ENCODE measurements at regions not wholly inside any gene's neighbourhood (a gene's known extent, or its start where the extent isn't known, plus 50 kb on each side); places are given as distances from the start of the nearest gene placed in this dataset.

- no peak for TF ChIP-seq POLR2A (IDR thresholded peaks at IDR 0.05; ENCODE audit: low read depth, low read length)
- no peak for TF ChIP-seq SMC3 (IDR thresholded peaks at IDR 0.05; ENCODE audit: low read depth, low read length)
- TF ChIP-seq RAD21 (IDR thresholded peaks at IDR 0.05; ENCODE audit: low read length) = no peak
- TF ChIP-seq CTCF (conservative IDR thresholded peaks at IDR 0.05; ENCODE audit: low read depth, low read length) = no peak
- TF ChIP-seq CEBPB (IDR thresholded peaks at IDR 0.05; ENCODE audit: low read depth, low read length) = no peak
- TF ChIP-seq RFX5 (IDR thresholded peaks at IDR 0.05; ENCODE audit: low read depth, low read length) = no peak
- no peak for TF ChIP-seq USF2 (IDR thresholded peaks at IDR 0.05; ENCODE audit: low read depth, low read length)
- TF ChIP-seq NFE2L2 (IDR thresholded peaks at IDR 0.05; ENCODE audit: low read depth, low read length) = no peak
- TF ChIP-seq BHLHE40 (IDR thresholded peaks at IDR 0.05; ENCODE audit: low read depth, low read length) = no peak
- TF ChIP-seq MAZ (IDR thresholded peaks at IDR 0.05; ENCODE audit: borderline replicate concordance, low read depth, low read length) = no peak
- TF ChIP-seq, protein P1, sequence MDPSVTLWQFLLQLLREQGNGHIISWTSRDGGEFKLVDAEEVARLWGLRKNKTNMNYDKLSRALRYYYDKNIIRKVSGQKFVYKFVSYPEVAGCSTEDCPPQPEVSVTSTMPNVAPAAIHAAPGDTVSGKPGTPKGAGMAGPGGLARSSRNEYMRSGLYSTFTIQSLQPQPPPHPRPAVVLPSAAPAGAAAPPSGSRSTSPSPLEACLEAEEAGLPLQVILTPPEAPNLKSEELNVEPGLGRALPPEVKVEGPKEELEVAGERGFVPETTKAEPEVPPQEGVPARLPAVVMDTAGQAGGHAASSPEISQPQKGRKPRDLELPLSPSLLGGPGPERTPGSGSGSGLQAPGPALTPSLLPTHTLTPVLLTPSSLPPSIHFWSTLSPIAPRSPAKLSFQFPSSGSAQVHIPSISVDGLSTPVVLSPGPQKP (IDR thresholded peaks at IDR 0.05; ENCODE audit: borderline replicate concordance, low read depth, low read length) = no peak
- no peak for TF ChIP-seq FOS (IDR thresholded peaks at IDR 0.05; ENCODE audit: low read depth, low read length)
Observed at GRCh38 chr4:63777601-63778000, 631.6 kb downstream of the TECRL start.

Data from IMR-90 (cell line).